Anterior cingulate cortex (tissue), 58 donors: ENCODE measurements at regions not wholly inside any gene's neighbourhood (a gene's known extent, or its start where the extent isn't known, plus 50 kb on each side); places are given as distances from the start of the nearest gene placed in this dataset.
"Not testable (repeated sequence)": the region's sequence is repeated elsewhere in the genome, so short reads cannot be mapped to it uniquely, and the experiment has no call there.

Experiments used
- DNase-seq, 58 donors: peaks; one replicate each; lab custom pipeline; 2025; lab: John Stamatoyannopoulos, UW

GRCh38 chr3:86594838-86595237 is 396.1 kb downstream of the VGLL3 start:
- DNase-seq: no peak

GRCh38 chr3:86578071-86578470 is 412.9 kb downstream of the VGLL3 start:
- DNase-seq: no peak

GRCh38 chr3:86563400-86563970 is 427.5 kb downstream of the VGLL3 start:
- peak in 1 of 58 donors; percentile 9 for DNase-seq

GRCh38 chr3:86562090-86562489 is 428.9 kb downstream of the VGLL3 start:
- no peak for DNase-seq

- no peak for DNase-seq
Observed at GRCh38 chr3:86561215-86561614, 429.7 kb downstream of the VGLL3 start.

GRCh38 chr3:86554383-86554782 is 436.6 kb downstream of the VGLL3 start:
- no peak for DNase-seq

- no peak for DNase-seq
Observed at GRCh38 chr3:86547692-86548091, 443.3 kb downstream of the VGLL3 start.

- no peak for DNase-seq
Observed at GRCh38 chr3:86537171-86537570, 453.8 kb downstream of the VGLL3 start.

GRCh38 chr3:86519819-86520218 is 471.1 kb downstream of the VGLL3 start:
- DNase-seq: no peak

- no peak for DNase-seq
Observed at GRCh38 chr3:86481636-86482035, 509.3 kb downstream of the VGLL3 start.

- DNase-seq: no peak
Observed at GRCh38 chr3:86481031-86481430, 509.9 kb downstream of the VGLL3 start.

- DNase-seq: no peak
Observed at GRCh38 chr3:86464180-86464579, 526.8 kb downstream of the VGLL3 start.

- DNase-seq: no peak
Observed at GRCh38 chr3:86451749-86452148, 539.2 kb downstream of the VGLL3 start.

GRCh38 chr3:86438544-86438943 is 552.4 kb downstream of the VGLL3 start:
- DNase-seq: no peak

GRCh38 chr3:86427343-86427742 is 563.6 kb downstream of the VGLL3 start:
- no peak for DNase-seq

GRCh38 chr3:86420990-86421739 is 569.8 kb downstream of the VGLL3 start:
- no peak for DNase-seq

- DNase-seq: no peak
Observed at GRCh38 chr3:86418861-86419260, 572.1 kb downstream of the VGLL3 start.

- no peak for DNase-seq
Observed at GRCh38 chr3:86416334-86416733, 574.6 kb downstream of the VGLL3 start.

- DNase-seq: no peak
Observed at GRCh38 chr3:86413645-86414044, 577.3 kb downstream of the VGLL3 start.

GRCh38 chr3:86410587-86410986 is 580.4 kb downstream of the VGLL3 start:
- no peak for DNase-seq

- not testable (repeated sequence) for DNase-seq
Observed at GRCh38 chr3:86389759-86390158, 601.2 kb downstream of the VGLL3 start.

- no peak for DNase-seq
Observed at GRCh38 chr3:86388820-86389219, 602.1 kb downstream of the VGLL3 start.
